Neural cell (in vitro differentiated cells): ENCODE measurements at regions not wholly inside any gene's neighbourhood (a gene's known extent, or its start where the extent isn't known, plus 50 kb on each side); places are given as distances from the start of the nearest gene placed in this dataset.

Experiments
- MXI1 ChIP-seq: fragments of 450-650 bp; conservative IDR thresholded peaks from 2 replicates; pipeline ENCODE4 v1.6.1; 2014; ENCODE audit warnings: antibody characterized with exemption, mild to moderate bottlenecking; ENCODE audit not compliant: poor library complexity, severe bottlenecking
- RAD21 ChIP-seq: fragments of 450-650 bp; conservative IDR thresholded peaks from 2 replicates; pipeline ENCODE4 v1.6.1; 2014; ENCODE audit warnings: antibody characterized with exemption, mild to moderate bottlenecking, moderate library complexity
- SMC3 ChIP-seq: fragments of 450-650 bp; conservative IDR thresholded peaks from 2 replicates; pipeline ENCODE4 v1.6.1; 2014; ENCODE audit warnings: antibody characterized with exemption, mild to moderate bottlenecking, moderate library complexity; ENCODE audit not compliant: poor library complexity
- TAF1 ChIP-seq: IDR thresholded peaks from 2 replicates; pipeline ENCODE4 v1.6.1; 2012; ENCODE audit warnings: low read depth
- TF ChIP-seq, protein P1 (sequence below): fragments of 450-650 bp; IDR thresholded peaks from 2 replicates; pipeline ENCODE4 v1.5.1; 2014; ENCODE audit warnings: antibody characterized with exemption, mild to moderate bottlenecking, moderate library complexity; ENCODE audit not compliant: poor library complexity, severe bottlenecking

DNA sequence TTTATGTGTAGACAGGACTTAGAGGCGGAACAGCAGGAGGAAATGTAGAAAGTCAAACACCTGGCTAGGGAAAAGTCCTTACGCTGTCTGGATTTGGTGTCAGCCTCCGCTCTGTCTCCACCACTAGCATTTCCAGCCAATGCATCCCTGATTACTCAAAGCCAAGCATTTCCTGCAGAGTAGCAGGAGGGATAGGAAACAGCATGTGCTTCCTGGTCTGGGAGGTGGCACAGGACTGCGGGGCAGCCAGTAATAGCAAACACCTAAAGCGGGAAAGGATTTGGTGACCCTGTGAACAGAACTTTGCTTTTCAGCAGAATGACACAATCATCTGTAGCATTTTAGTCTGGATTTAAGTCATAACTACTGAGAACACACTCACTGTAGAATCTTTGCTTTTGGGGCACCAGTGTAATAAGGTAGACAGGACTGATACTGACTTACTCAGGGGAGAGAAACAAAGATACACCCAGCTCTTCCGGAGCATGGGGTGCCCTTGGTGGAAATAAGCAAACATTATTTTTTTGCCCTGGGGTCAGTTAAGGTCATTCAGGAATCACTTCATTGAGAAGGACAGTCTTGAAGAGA, 133.3 kb upstream of the AHI1 start:
- TF ChIP-seq MXI1 (no peak), TAF1 (no peak), SMC3 (no peak), RAD21 (no peak)
- TF ChIP-seq, protein P1, sequence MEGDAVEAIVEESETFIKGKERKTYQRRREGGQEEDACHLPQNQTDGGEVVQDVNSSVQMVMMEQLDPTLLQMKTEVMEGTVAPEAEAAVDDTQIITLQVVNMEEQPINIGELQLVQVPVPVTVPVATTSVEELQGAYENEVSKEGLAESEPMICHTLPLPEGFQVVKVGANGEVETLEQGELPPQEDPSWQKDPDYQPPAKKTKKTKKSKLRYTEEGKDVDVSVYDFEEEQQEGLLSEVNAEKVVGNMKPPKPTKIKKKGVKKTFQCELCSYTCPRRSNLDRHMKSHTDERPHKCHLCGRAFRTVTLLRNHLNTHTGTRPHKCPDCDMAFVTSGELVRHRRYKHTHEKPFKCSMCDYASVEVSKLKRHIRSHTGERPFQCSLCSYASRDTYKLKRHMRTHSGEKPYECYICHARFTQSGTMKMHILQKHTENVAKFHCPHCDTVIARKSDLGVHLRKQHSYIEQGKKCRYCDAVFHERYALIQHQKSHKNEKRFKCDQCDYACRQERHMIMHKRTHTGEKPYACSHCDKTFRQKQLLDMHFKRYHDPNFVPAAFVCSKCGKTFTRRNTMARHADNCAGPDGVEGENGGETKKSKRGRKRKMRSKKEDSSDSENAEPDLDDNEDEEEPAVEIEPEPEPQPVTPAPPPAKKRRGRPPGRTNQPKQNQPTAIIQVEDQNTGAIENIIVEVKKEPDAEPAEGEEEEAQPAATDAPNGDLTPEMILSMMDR: no peak
